Tibial nerve (tissue), 4 donors: ENCODE measurements at regions not wholly inside any gene's neighbourhood (a gene's known extent, or its start where the extent isn't known, plus 50 kb on each side); places are given as distances from the start of the nearest gene placed in this dataset.

Experiments
- CTCF ChIP-seq, 5 experiments: fragments of 200-600 bp in 3 of 5; fragments of 450-650 bp in 2 of 5; sonication (generic) in 3 of 5; IDR thresholded peaks; one replicate each; pipeline ENCODE4 v1.5.1; 2016 to 2019; ENCODE audit warnings: antibody characterized with exemption in 5 of 5, mild to moderate bottlenecking in 3 of 5, moderate library complexity in 2 of 5
- EP300 ChIP-seq, 2 donors: sonication (generic); formaldehyde crosslinking; IDR thresholded peaks; one replicate each; pipeline ENCODE4 v1.6.1; 2017; ENCODE audit warnings: antibody characterized with exemption in 2 of 2, mild to moderate bottlenecking in 1 of 2
- POLR2A ChIP-seq, 2 donors: fragments of 450-650 bp; IDR thresholded peaks; one replicate each; pipeline ENCODE4 v1.6.1; 2017; ENCODE audit warnings: antibody characterized with exemption in 2 of 2, mild to moderate bottlenecking in 2 of 2, moderate library complexity in 2 of 2

GRCh38 chr21:27839512-27840115, 872.7 kb upstream of the ADAMTS5 start:
- no peak for TF ChIP-seq CTCF (IDR thresholded peaks at IDR 0.05)
- no peak for TF ChIP-seq POLR2A (IDR thresholded peaks at IDR 0.05)
- TF ChIP-seq EP300 (IDR thresholded peaks at IDR 0.05), result no peak
